H9 (cell line): ENCODE measurements at regions not wholly inside any gene's neighbourhood (a gene's known extent, or its start where the extent isn't known, plus 50 kb on each side); places are given as distances from the start of the nearest gene placed in this dataset.

Experiments
- DNase-seq: peaks from one replicate; pipeline ENCODE4 v3.0.0-alpha.2; 2017
- H2AFZ ChIP-seq: one replicate; pipeline ENCODE4 v1.6.1; 2013; ENCODE audit warnings: mild to moderate bottlenecking, low read length, control low read depth, moderate library complexity
- H2AK5ac ChIP-seq: 2 replicates; pipeline ENCODE4 v1.6.1; 2013; ENCODE audit warnings: low read length, control low read depth, mixed read lengths; ENCODE audit not compliant: insufficient read length
- H2BK120ac ChIP-seq: one replicate; pipeline ENCODE4 v1.6.1; 2013; ENCODE audit warnings: low read depth, mild to moderate bottlenecking, low read length, control low read depth, inconsistent platforms; ENCODE audit not compliant: poor library complexity, severe bottlenecking
- H2BK12ac ChIP-seq: 2 replicates; pipeline ENCODE4 v1.6.1; 2013; ENCODE audit warnings: low read length, control low read depth, mixed read lengths, low read depth; ENCODE audit not compliant: insufficient read length
- H2BK15ac ChIP-seq: 2 replicates; pipeline ENCODE4 v1.6.1; 2013; ENCODE audit warnings: low read depth, low read length, control low read depth
- H2BK20ac ChIP-seq: one replicate; pipeline ENCODE4 v1.6.1; 2013; ENCODE audit warnings: low read depth, mild to moderate bottlenecking, low read length, control low read depth, inconsistent platforms; ENCODE audit not compliant: poor library complexity, severe bottlenecking
- H2BK5ac ChIP-seq: 2 replicates; pipeline ENCODE4 v1.6.1; 2013; ENCODE audit warnings: low read length, control low read depth, mixed read lengths; ENCODE audit not compliant: insufficient read length
- H3K14ac ChIP-seq: 2 replicates; pipeline ENCODE4 v1.6.1; 2013; ENCODE audit warnings: low read length, control low read depth; ENCODE audit not compliant: insufficient read depth
- H3K18ac ChIP-seq: 2 replicates; pipeline ENCODE4 v1.6.1; 2013; ENCODE audit warnings: low read depth, mild to moderate bottlenecking, mixed read lengths, low read length, control low read depth; ENCODE audit not compliant: insufficient read length
- H3K23ac ChIP-seq: 2 replicates; pipeline ENCODE4 v1.6.1; 2013; ENCODE audit warnings: low read length, control low read depth, mixed read lengths, low read depth; ENCODE audit not compliant: insufficient read length
- H3K23me2 ChIP-seq: 2 replicates; pipeline ENCODE4 v1.6.1; 2013; ENCODE audit warnings: low read depth, mild to moderate bottlenecking, mixed read lengths, low read length, control low read depth; ENCODE audit not compliant: insufficient read length, poor library complexity, severe bottlenecking
- H3K27ac ChIP-seq: 2 replicates; pipeline ENCODE4 v1.5.1; 2013; ENCODE audit warnings: low read length, control low read depth, mixed read lengths, low read depth; ENCODE audit not compliant: insufficient read length
- H3K27me3 ChIP-seq: 2 replicates; pipeline ENCODE4 v1.6.1; 2013; ENCODE audit warnings: low read length, control low read depth, inconsistent platforms; ENCODE audit not compliant: insufficient read depth
- H3K4ac ChIP-seq: 2 replicates; pipeline ENCODE4 v1.6.1; 2013; ENCODE audit warnings: low read depth, mild to moderate bottlenecking, control low read depth, inconsistent platforms, low read length, moderate library complexity
- H3K4me1 ChIP-seq: 2 replicates; pipeline ENCODE4 v1.6.1; 2013; ENCODE audit warnings: low read length, control low read depth, inconsistent platforms; ENCODE audit not compliant: insufficient read depth
- H3K4me2 ChIP-seq: 2 replicates; pipeline ENCODE4 v1.6.1; 2013; ENCODE audit warnings: low read length, control low read depth, mixed read lengths; ENCODE audit not compliant: insufficient read length, insufficient read depth
- H3K56ac ChIP-seq: 2 replicates; pipeline ENCODE4 v1.6.1; 2013; ENCODE audit warnings: low read depth, mild to moderate bottlenecking, mixed read lengths, low read length, control low read depth; ENCODE audit not compliant: insufficient read length
- H3K79me1 ChIP-seq: 2 replicates; pipeline ENCODE4 v1.6.1; 2013; ENCODE audit warnings: low read depth, mild to moderate bottlenecking, moderate library complexity, low read length, control low read depth, inconsistent platforms; ENCODE audit not compliant: insufficient read depth, poor library complexity, severe bottlenecking
- H3K79me2 ChIP-seq: 2 replicates; pipeline ENCODE4 v1.6.1; 2013; ENCODE audit warnings: low read length, control low read depth, inconsistent platforms; ENCODE audit not compliant: insufficient read depth
- H3K9ac ChIP-seq: 2 replicates; pipeline ENCODE4 v1.6.1; 2013; ENCODE audit warnings: low read length, control low read depth, mixed read lengths; ENCODE audit not compliant: insufficient read length; ENCODE audit errors: extremely low read depth
- H3K9me3 ChIP-seq: one replicate; pipeline ENCODE4 v1.6.1; 2013; ENCODE audit warnings: low read depth, low read length, inconsistent platforms; ENCODE audit not compliant: control insufficient read depth
- H3T11ph ChIP-seq: one replicate; pipeline ENCODE4 v1.6.1; 2013; ENCODE audit warnings: mild to moderate bottlenecking, low read length, control low read depth, inconsistent platforms
- H4K20me1 ChIP-seq: one replicate; pipeline ENCODE4 v1.6.1; 2013; ENCODE audit not compliant: control insufficient read depth, insufficient read length, insufficient read depth
- H4K5ac ChIP-seq: 2 replicates; pipeline ENCODE4 v1.6.1; 2013; ENCODE audit warnings: low read depth, mild to moderate bottlenecking, mixed read lengths, low read length, control low read depth; ENCODE audit not compliant: insufficient read length
- H4K8ac ChIP-seq: replicated peaks from 2 replicates; pipeline ENCODE4 v1.6.1; 2013; ENCODE audit warnings: low read length, control low read depth, mixed read lengths, low read depth; ENCODE audit not compliant: insufficient read length
- H4K91ac ChIP-seq: 2 replicates; pipeline ENCODE4 v1.6.1; 2013; ENCODE audit warnings: low read depth, mild to moderate bottlenecking, moderate library complexity, mixed read lengths, low read length, control low read depth; ENCODE audit not compliant: insufficient read length
- H3K27ac Mint-ChIP-seq, 3 experiments: 2 replicates in 2 of 3; 3 replicates in 1 of 3; pipeline ENCODE4 v1.8.0; 2020 to 2021; ENCODE audit warnings: mixed read lengths in 3 of 3, mild to moderate bottlenecking in 1 of 3, moderate library complexity in 1 of 3
- H3K27me3 Mint-ChIP-seq: 2 replicates; pipeline ENCODE4 v1.8.0; 2021; ENCODE audit warnings: low read depth, mild to moderate bottlenecking, moderate library complexity, mixed read lengths
- H3K36me3 Mint-ChIP-seq, 3 experiments: 2 replicates in 2 of 3; 3 replicates in 1 of 3; pipeline ENCODE4 v1.8.0; 2020 to 2021; ENCODE audit warnings: low read depth in 3 of 3, mixed read lengths in 3 of 3; ENCODE audit not compliant: insufficient read depth in 1 of 3
- H3K4me1 Mint-ChIP-seq, 2 experiments: 2 replicates each; pipeline ENCODE4 v1.8.0; 2020; ENCODE audit warnings: mixed read lengths in 2 of 2
- H3K4me3 Mint-ChIP-seq, 2 experiments: 2 replicates in 1 of 2; 3 replicates in 1 of 2; pipeline ENCODE4 v1.8.0; 2020 to 2021; ENCODE audit warnings: mild to moderate bottlenecking in 2 of 2, mixed read lengths in 2 of 2, moderate library complexity in 1 of 2
- H3K9me3 Mint-ChIP-seq, 2 experiments: 2 replicates in 1 of 2; 3 replicates in 1 of 2; pipeline ENCODE4 v1.8.0; 2020; ENCODE audit warnings: mild to moderate bottlenecking in 2 of 2, mixed read lengths in 2 of 2, moderate library complexity in 1 of 2
- WGBS: extraction: QIAGEN DNeasy Blood & Tissue Kit; methylation state at CpG from one replicate; pipeline ENCODE4 v1.1.7; 2013; ENCODE audit warnings: missing lambda C conversion rate, low lambda C conversion rate, mixed read lengths; ENCODE audit not compliant: insufficient read length; ENCODE audit errors: extremely low coverage; 5-methylcytosine and 5-hydroxymethylcytosine counted together
- TF ChIP-seq, protein P1 (sequence below): fragments of 200-600 bp; sonication (generic); conservative IDR thresholded peaks from 3 replicates; pipeline ENCODE4 v1.8.0; 2021; ENCODE audit warnings: antibody characterized with exemption, mild to moderate bottlenecking

DNA sequence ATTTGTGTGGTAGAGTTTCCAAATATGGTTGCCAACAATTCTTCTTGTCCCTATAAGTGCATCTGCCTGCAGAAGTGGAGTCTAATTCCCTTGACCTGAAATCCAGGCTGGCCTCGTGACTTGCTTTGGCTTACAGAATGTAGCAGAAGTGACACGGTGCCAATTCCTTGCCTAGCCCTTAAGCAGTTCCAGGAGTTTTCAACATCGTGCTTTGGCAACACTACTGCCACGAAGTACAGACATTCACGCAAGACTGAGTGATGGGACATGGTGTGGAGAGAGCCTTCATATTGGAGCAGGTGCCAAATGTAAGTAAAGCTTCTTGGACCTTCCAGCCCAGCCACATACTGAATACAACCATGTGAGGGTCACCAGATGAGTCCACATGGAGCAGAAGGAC lies 92.9 kb upstream of the NEK6 start:
- H3K14ac ChIP-seq = no peak overlapping the region
- TF ChIP-seq, protein P1, sequence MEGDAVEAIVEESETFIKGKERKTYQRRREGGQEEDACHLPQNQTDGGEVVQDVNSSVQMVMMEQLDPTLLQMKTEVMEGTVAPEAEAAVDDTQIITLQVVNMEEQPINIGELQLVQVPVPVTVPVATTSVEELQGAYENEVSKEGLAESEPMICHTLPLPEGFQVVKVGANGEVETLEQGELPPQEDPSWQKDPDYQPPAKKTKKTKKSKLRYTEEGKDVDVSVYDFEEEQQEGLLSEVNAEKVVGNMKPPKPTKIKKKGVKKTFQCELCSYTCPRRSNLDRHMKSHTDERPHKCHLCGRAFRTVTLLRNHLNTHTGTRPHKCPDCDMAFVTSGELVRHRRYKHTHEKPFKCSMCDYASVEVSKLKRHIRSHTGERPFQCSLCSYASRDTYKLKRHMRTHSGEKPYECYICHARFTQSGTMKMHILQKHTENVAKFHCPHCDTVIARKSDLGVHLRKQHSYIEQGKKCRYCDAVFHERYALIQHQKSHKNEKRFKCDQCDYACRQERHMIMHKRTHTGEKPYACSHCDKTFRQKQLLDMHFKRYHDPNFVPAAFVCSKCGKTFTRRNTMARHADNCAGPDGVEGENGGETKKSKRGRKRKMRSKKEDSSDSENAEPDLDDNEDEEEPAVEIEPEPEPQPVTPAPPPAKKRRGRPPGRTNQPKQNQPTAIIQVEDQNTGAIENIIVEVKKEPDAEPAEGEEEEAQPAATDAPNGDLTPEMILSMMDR = no peak
- no peak overlapping the region for H3K4ac ChIP-seq
- DNase-seq = no peak
- Mint-ChIP-seq H3K9me3 (no peaks in the 10 kb centered on the region), H3K36me3 (no peaks in the 10 kb centered on the region), H3K27me3 (peaks cover 21% of the 10 kb centered on the region), H3K4me3 (no peak overlapping the region), H3K4me1 (no peaks in the 10 kb centered on the region), H3K27ac (no peak overlapping the region; a peak in 1 of 7 replicates)
- no CpG with 5 or more reads among the region's 5 CpGs for WGBS
- no peak overlapping the region for H3K4me2 ChIP-seq
- no peak overlapping the region for H2BK5ac ChIP-seq
- H4K8ac ChIP-seq = no peak overlapping the region
- H2AFZ ChIP-seq = no peak overlapping the region
- no peaks in the 10 kb centered on the region for H3K23me2 ChIP-seq
- H2BK15ac ChIP-seq = no peak overlapping the region
- H2BK12ac ChIP-seq = no peak overlapping the region
- no peak overlapping the region for H4K91ac ChIP-seq
- H2BK20ac ChIP-seq = no peak overlapping the region
- no peak overlapping the region for H3K23ac ChIP-seq
- H3K79me1 ChIP-seq = no peaks in the 10 kb centered on the region
- no peaks in the 10 kb centered on the region for H3K27me3 ChIP-seq
- H4K20me1 ChIP-seq = no peaks in the 10 kb centered on the region
- H3K9ac ChIP-seq = no peak overlapping the region
- H3K9me3 ChIP-seq = no peaks in the 10 kb centered on the region
- no peak overlapping the region for H3K27ac ChIP-seq
- H3K18ac ChIP-seq = no peak overlapping the region
- H3K4me1 ChIP-seq = no peaks in the 10 kb centered on the region
- no peak overlapping the region for H3K56ac ChIP-seq
- H3T11ph ChIP-seq = no peak overlapping the region
- H4K5ac ChIP-seq = no peak overlapping the region
- no peak overlapping the region for H2BK120ac ChIP-seq
- no peak overlapping the region for H2AK5ac ChIP-seq
- no peaks in the 10 kb centered on the region for H3K79me2 ChIP-seq
